Islet precursor cell (in vitro differentiated cells): ENCODE measurements at regions not wholly inside any gene's neighbourhood (a gene's known extent, or its start where the extent isn't known, plus 50 kb on each side); places are given as distances from the start of the nearest gene placed in this dataset.
A peak's percentile ranks its signal among the peaks of the same experiment; 100 is the strongest.
"Not testable (repeated sequence)": the region's sequence is repeated elsewhere in the genome, so short reads cannot be mapped to it uniquely, and the experiment has no call there.

Source experiments
- DNase-seq: peaks from one replicate; pipeline ENCODE4 v3.0.0-alpha.2; 2018

DNA sequence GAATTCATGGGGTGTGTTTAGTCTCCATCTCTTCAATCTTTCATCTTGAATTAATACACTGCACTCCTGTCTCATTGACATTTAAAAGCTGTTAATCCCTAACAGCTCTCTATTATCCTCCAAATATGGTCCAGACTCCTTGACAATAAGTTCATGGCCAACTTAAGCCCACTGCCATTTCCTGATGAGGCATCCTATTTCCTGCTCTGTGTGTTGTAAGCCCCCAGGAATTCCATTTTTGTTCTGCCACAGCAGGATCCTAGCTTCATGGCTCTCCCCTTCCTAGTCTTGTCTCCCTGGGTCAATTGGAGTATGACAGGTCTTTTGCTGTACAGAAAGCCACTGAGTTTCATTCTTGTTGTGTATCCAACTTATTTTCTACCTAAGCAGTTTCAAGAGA lies 218.8 kb downstream of the OTUD1 start:
- no peak for DNase-seq

DNA sequence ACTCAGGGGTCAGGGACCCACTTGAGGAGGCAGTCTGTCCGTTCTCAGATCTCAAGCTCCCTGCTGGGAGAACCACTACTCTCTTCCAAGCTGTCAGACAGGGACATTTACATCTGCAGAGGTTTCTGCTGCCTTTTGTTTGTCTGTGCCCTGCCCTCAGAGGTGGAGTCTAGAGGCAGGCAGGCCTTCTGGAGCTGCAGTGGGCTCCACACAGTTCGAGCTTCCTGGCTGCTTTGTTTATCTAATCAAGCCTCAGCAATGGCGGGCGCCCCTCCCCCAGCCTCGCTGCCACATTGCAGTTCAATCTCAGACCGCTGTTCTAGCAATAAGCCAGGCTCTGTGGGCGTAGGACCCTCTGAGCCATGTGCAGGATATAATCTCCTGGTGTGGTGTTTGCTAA lies 233.0 kb downstream of the OTUD1 start:
- not testable (repeated sequence) for DNase-seq

DNA sequence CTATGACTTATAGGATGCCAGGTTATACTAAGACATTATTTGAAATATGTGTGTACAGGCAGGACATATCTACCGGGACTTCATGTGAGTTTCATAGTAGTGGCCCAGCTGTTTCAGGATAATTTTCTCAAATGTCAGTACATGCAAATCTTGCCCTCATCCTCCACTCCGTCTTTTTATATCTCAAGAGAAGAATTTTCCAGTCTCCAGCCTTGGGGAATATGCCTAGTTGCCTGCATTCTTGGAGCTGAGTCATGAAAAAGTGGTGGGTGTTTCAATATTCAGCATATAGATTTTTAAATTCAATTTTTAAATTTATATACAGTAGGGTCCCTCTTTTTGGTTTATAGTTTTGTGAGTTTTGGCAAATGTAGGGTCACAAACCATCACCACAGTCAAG lies 236.7 kb downstream of the OTUD1 start:
- DNase-seq, result no peak

DNA sequence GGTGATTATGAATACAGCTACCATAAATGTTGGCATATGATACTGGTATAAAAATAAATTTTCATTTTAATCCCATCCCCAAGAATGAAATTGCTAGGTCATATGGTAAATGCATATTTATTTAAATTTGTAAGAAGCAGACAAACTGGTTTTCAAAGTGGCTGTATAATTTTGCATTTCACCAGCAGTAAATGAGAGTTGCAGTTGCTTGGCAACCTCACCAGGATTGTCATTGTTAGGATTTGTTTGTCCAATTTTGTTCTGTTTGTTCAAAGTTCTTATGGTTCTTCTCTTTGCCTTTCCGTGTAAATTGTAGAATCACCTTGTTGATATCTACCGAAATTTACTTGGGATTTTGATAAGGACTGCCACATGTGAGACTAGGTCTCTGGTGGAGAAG lies 237.4 kb downstream of the OTUD1 start:
- DNase-seq, result no peak

DNA sequence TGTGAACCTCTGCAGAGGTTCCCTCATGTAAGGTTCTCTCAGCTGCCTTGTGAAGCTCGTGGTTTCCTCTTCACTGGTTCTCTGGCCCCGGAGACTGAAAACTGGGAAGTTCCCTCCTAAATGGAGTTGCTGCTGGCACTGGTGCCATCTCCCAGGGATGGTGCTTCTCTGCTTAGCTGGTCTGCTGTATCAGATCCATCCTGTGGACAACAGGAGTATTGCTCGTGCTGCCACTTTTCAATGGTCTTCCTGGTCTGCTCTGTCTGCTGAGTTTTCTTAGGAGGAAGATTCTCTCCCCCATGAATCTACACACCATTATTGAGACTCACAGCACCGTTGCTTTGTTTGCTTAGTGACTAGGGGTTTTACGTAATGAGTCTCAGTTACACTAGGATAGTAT lies 247.8 kb downstream of the OTUD1 start:
- DNase-seq, result no peak

DNA sequence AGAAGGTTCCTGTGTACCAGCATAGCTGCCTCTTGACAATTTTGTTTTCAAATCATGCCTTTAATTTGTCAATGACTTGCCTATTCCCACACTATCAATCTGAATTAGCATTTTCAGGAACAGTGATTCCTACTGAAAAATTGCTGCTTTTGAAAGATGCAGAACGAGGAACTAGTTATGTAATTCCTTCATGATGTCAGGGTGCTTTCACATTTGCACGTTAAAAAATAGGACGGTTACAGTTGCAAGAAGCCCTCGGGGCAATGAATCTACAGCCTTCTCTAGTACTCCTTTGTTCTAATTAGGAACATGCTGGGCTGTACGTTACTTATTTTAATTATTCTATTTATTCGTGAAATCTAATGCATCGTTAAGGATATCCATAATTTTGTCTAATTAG lies 253.9 kb downstream of the OTUD1 start:
- DNase-seq, result no peak

DNA sequence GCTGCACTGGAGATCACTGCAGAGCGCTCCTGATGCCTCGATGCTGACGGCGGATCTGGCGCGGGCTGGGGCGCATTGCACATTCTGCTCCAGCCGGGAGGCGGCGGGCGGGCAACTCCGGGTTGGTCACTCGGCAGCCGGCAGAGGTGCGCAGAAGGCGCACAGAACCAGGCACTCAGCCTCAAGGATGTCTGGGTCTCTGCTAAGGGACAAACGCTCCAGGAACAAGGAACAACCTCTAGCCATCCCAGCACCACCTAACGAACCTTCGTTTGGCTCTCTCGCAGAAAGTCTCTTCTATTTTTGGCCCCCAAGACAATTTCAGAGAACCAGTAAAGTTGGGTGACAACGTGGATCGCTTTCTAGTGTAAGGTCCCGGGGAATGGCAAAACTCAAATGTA lies 254.6 kb downstream of the OTUD1 start:
- peak; percentile 77 for DNase-seq

DNA sequence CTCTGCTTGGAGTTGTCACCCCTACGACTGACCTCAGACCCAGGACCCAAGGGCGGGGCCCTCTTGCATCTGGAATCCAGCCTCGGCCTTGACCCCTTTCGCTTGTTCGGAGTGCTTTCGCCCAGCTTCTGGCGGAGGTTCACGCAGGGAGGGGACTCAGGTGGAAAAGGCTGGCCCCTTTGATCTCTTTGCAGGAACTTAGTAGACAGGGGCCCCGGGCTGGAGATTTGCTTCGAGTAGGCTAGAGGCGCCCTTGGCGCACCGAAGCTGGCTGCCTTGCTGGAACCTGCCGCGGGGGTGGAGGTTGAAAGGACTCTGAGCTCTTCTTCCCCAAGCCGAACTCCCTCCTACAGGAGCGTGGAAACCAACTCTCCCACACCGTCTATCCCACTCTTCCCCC lies 255.1 kb downstream of the OTUD1 start:
- no peak for DNase-seq

DNA sequence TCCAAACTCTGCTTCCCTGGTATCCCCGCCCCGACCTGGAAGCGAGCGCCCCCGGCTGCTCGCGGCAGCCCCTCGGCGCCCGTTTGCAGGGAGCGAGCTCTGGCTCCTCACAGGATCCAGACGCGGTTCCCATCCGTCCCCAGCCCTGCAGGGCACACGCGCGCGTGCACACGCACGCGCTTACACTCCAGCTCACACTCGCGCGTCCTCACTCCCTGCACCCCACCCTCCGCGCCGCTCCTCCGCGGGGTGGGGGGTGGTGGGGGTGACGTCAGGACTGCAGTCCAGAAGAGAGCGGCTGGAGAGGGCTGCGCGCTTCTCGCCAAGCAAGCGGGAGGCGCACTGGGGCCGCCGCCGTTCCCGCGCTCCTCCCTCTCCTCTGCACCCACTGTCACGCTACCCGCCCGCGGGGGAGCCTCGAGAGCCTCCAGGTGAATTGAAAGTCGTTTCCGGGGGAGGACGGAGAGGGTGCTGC lies 255.6 kb downstream of the OTUD1 start:
- DNase-seq, result peak; percentile 58

DNA sequence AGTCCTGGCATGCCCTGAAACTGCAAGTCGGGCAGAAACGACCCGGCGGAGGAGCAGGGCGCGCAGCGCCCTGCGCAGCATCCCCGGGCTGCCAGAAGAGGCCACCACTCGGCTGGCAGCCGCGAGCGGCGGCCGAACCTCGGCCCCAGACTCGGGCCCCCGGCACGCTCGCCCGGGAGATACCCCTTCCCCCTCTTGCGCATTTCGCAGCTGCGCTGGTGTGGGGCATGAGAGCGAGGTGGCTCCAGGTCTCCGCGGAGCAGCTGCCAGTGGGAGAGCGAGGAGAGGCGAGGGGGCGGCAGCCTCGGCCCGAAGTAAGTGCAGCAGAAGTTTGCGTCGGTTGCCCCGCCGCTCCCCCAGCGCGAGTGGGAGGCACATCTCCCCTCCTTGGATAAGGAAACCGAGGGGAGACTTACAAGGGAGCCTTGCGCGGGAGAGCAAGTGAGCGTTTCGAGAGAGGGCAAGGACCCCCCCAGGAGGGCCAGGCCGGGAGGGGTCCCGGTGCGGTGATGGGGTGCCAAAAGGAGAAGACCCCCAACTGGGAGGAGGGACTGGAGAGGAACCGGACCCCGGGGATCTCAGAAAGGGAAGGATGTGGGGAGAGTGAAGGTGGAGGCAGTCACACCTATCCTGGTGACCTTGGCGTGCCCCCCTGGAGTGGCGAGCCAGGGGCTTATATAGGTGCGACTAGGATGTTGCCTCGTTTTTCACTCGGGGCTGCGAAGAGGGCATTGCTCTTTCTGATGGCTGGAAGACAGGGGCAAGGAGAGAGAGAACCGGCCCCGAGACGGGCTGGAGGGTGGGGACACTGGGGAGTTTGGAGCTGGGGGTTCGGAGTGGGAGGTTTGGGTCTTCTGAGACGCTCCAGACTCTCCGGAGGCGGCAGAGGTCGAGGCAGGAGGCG lies 256.3 kb downstream of the OTUD1 start:
- peak; percentile 61 for DNase-seq

DNA sequence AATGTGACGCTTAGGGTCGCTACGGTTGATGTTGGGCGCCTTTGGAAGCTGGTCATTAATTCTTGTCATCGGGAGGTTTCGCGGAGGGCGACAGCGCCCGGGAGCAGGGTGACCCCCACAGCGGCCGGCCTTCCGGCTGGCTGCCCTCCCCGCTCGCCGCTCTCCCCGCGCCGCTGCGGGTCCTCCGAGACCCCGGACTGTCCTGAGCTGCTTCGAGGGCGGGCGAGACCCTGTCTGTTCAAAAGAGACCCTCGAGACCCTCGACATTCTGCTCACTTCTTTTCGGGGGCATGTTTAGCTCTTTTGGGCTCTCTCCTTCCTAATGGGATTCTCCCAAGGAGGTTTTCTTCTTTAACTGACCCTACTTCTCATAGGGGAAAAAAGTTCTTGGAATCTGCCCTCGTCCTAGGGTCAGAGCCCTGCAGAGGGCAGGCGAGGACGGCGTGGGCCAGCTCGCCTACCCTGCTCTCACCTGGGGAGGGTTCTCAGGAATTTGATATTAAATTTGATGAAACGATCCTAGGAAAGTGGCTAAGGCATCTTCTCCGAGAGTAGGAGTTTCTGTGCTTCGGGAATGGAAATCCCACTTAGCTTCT lies 257.0 kb downstream of the OTUD1 start:
- no peak for DNase-seq

DNA sequence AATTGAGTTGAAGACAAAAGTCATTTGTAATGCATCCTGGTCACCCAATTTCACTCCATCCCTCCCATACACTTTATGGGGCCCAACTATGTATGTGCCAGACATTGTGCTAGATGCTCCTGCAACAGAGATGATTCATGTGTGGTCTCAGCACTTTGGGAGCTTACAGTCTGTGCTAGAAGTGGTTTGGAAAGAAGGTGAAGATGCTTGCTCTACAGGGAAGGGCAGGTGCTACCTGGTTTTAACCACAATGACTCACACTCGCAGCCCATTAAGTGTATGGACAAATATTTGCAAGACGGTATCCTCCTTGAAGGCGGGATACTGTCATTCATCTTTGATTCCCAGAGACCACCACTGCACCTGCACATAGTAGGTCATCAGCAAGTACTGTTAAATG lies 257.6 kb downstream of the OTUD1 start:
- DNase-seq, result no peak

DNA sequence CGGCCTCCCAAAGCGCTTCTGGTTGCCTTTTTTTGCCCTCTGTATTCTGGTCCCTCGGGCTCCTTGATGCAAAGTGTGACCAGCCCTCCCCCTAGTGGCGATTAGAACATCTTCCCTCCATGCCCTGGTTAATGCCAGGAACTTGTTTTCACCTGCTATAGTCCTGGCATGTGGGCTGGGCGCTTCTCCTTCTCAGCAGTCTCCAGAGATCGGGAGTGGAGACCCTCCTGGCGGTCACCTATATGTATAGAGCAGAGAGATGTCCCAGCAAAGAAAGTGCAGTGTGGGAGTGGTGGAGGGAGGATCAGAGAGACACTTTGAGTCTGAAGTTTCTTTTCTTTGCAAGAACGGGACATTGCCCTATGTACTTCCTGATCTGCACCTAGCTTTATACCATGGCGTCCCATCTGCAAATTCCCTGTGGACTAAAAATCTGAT lies 264.1 kb downstream of the OTUD1 start:
- peak; percentile 82 for DNase-seq

DNA sequence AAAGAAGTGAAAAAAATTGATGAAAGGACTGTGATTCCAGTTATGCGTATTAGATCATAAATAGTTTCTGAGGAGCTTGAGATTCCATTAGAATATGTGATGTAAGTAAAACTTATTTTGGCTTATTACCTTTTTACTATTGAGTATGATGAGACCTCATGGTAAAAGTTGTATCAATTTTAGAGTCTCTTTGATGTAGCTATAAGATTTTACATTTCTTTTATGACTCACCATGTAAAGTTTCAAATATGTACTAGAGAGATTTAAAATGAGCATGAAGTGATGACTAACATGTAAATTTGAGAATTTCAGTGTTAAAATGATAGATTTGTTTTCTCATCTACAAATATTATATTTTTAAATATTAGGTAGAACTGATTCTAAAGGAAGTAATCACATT lies 276.5 kb downstream of the OTUD1 start:
- DNase-seq, result no peak

DNA sequence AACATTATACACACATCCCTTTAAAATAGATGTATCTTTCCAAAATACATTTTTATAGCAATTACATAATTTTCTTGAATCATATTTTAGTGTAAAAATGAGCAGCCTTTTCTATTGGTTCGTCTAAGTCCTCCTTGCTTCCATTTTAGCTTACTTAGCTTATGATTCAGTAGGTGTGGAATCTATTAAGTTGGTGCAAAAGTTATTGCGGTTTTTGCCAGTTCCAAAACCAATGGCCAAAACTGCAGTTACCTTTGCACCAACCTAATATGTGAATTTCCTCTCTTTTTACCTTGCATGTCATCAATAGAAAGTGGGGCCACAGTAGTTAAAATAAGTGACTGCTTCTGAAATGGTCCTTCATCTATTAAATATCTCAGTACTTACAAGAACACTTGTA lies 279.0 kb downstream of the OTUD1 start:
- DNase-seq, result no peak

DNA sequence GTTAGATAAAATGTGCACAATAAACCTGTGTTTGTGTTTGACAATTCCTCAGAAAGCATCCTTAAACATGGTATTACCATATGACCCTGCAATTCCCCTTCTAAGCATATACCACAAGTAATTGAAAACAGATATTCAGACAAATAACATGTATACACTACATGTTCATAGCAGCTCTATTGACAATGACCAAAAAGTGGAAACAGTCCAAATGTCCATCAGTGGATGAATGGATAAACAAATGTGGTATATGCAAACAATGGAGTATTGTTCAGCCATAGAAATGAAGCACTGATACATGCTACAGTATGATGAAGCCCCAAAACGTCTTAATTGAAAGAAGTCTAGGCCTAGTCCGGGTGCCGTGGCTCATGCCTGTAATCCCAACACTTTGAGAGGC lies 280.1 kb downstream of the OTUD1 start:
- no peak for DNase-seq

DNA sequence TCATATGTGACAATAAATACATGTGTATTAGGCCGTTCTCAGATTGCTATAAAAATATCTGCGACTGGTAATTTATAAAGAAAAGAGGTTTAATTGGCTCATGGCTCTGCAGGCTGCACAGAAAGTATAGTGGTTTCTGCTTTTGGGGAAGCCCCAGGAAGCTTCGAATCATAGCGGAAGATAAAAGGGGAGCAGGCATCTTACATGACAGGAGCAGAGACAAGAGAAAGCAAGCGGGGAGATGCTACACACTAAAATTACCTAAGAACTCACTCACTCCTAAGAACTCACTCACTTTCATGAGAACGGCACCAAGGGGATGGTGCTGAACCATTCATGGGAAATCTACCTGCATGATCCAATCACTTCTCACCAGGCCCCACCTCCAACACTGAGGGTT lies 284.9 kb downstream of the OTUD1 start:
- no peak for DNase-seq

DNA sequence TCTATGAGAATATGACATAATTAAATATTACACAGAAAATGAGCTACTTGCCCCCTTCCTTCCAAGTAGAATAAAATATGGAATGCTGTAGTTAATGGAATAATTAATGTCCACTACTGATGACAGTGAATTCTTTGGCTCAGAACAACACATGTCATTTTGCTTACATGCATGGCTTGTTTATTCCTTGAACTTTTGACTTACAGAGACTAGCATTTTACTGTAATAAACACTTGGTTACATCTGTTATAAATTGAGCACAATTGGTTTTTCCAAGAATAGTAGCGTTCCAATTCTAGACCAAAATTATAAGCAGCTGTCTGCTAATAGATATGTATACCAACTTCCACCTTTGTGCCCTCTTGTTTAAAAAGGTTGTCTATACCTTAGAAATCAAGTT lies 286.7 kb downstream of the OTUD1 start:
- no peak for DNase-seq

DNA sequence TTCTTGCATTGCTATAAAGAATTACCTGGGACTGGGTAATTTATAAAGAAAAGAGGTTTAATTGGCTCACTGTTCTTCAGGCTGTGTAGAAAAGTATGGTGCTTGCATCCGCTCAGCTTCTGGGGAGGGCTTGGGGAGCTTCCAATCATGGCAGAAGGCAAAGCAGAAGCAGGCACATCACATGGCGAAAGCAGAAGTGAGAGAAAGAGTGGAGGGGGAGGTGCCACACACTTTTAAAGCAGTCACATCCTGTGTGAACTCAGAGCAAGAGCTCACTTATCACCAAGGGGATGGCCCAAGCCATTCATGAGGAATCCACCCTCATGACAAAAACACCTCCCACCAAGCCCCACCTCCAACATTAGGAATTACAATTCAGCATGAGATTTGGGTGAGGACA lies 303.5 kb downstream of the OTUD1 start:
- no peak for DNase-seq

DNA sequence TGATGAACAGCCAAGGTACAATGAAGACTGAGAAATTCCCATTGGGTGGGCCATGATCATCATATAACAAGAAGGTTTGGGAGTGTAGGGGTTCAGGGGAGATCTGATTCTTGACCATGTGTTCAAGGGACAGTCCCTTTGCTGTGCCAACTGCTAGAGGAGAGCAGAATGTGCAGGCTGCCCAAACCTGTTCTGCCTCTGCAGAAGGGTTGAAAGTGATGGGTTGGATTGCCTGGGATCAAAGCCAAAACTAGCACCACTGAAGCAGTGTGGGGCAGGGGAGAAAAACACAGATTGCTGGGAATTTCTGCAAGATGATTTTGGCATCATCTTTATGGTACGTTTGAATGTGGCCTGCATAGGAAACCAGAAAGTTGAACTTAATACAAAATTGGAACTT lies 303.9 kb downstream of the OTUD1 start:
- DNase-seq, result no peak

DNA sequence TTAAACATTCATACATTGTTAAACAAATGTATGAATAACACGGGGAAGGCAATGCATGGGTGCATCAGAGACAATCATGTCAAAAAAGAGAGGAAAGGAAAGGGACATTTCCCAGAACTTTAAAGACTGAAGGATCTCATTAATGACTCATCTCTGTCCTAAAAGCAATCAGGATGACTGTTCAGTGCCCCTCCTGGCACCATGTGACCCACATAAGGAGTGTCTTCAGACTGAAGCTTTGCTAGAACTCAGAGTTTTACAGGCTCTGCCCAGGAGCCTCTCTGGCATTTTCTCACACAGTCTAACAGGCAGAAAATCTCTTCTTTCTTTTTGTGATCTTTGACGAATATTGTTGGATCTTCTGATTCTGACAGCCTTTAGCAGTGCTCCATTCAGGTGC lies 315.3 kb downstream of the OTUD1 start:
- DNase-seq, result peak; percentile 60

DNA sequence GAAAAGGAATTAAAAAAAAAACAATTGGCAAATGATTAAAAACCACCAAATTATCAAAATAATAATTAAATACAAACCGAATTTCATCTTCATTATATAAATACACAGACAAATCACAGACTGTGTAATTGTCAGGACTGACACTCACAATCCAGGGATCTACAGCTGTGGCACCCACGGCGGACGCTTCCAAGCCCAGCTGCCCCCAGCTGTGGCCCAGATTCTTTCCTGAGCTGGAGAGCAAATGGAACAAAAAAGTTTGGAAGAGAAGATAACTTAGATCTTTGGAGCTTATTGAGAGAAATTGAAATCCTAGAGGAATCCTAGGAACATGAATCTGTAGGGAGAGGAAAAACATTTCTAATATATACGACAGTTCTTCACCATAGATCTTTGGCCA lies 316.1 kb downstream of the OTUD1 start:
- no peak for DNase-seq

DNA sequence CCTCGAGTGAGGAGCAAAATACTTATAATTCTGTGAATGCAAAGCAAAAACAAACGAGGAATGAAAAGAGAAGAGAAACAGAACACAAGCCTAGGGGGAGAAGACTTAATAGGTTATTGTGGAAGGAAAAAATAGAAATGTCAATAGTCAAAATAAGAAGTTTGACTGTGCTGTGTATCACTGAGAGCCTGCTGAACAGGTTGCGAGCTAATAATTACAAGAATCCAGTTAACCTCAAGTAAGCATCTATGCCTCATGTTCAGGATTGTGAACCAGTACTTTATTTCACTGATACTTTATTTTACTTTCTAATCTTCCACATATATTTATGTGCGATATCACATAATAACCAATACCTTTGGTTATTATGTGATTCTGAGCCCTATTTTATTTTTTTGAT lies 316.7 kb downstream of the OTUD1 start:
- no peak for DNase-seq

DNA sequence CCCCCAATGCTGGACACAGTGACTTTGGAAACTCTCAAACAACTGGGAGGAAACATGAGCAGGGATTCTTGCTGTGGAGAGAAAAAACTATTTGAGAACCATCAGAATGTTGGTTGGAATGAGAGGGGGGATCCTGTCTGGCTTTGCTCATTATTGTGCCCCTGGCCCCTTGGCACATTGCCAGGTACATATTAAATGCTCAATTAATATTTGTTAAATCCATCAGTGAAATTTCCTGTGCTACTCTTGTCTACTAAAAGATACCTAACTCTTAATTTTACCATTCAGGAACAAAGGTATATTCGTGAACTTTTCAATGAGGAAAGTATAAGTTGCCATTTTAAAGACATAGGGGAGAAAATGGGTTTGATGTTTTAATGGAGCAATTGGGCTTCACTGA lies 329.4 kb downstream of the OTUD1 start:
- DNase-seq, result no peak

DNA sequence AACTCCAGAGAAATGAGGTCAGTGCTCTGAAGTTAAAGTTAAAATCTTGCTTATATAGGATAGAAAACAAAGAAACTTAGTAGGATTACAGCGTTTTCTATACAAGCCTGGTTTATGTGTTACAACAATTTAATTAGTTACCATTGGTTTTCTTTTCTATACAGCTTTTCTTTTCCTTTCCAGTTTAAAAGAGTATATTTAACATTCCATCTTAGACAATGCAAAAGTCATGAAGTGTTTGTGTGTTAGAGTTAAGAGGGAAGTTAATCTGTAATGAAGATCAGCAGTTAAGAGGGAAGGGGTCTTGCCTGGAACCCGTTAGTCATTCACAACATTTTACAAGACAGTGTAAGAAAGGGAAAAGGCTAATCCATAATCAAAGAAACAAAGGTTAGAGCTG lies 338.3 kb downstream of the OTUD1 start:
- DNase-seq, result no peak
